HG03565 (cell line): ENCODE measurements at regions not wholly inside any gene's neighbourhood (a gene's known extent, or its start where the extent isn't known, plus 50 kb on each side); places are given as distances from the start of the nearest gene placed in this dataset.

ENCODE experiments used
- ATAC-seq: cut with Tn5 transposase; IDR thresholded peaks from one replicate; pipeline ENCODE4 v1.9.1; 2021; ENCODE audit warnings: mild to moderate bottlenecking, moderate library complexity; ENCODE audit not compliant: unreplicated experiment

- no peak for ATAC-seq
Measured at GRCh38 chr5:89123581-89123980, 240.6 kb upstream of the MEF2C start.

- ATAC-seq, result no peak
Measured at GRCh38 chr5:89120719-89121118, 237.7 kb upstream of the MEF2C start.

- ATAC-seq, result peak; percentile 84
Measured at GRCh38 chr5:89117124-89117644, 234.2 kb upstream of the MEF2C start.

- no peak for ATAC-seq
Measured at GRCh38 chr5:89110916-89111646, 228.1 kb upstream of the MEF2C start.

- no peak for ATAC-seq
Measured at GRCh38 chr5:89106480-89106879, 223.5 kb upstream of the MEF2C start.

GRCh38 chr5:89105836-89106235 is 222.9 kb upstream of the MEF2C start:
- ATAC-seq, result no peak

- ATAC-seq, result no peak
Measured at GRCh38 chr5:89105171-89105695, 222.2 kb upstream of the MEF2C start.

GRCh38 chr5:89098199-89098756 is 215.3 kb upstream of the MEF2C start:
- ATAC-seq, result no peak

- ATAC-seq, result peak; percentile 85
Measured at GRCh38 chr5:89097103-89097502, 214.1 kb upstream of the MEF2C start.

GRCh38 chr5:89095341-89095740 is 212.4 kb upstream of the MEF2C start:
- no peak for ATAC-seq

GRCh38 chr5:89090037-89090436 is 207.1 kb upstream of the MEF2C start:
- ATAC-seq, result no peak

GRCh38 chr5:89087551-89088318 is 204.8 kb upstream of the MEF2C start:
- no peak for ATAC-seq

- ATAC-seq, result no peak
Measured at GRCh38 chr5:89087128-89087527, 204.1 kb upstream of the MEF2C start.

GRCh38 chr5:89086390-89087086 is 203.6 kb upstream of the MEF2C start:
- no peak for ATAC-seq

- no peak for ATAC-seq
Measured at GRCh38 chr5:89083791-89084190, 200.8 kb upstream of the MEF2C start.

- ATAC-seq, result no peak
Measured at GRCh38 chr5:89081360-89081759, 198.4 kb upstream of the MEF2C start.

- ATAC-seq, result peak; percentile 34
Measured at GRCh38 chr5:89080467-89081116, 197.6 kb upstream of the MEF2C start.

- ATAC-seq, result no peak
Measured at GRCh38 chr5:89072842-89073672, 190.1 kb upstream of the MEF2C start.

GRCh38 chr5:89071941-89072331 is 189.0 kb upstream of the MEF2C start:
- ATAC-seq, result peak; percentile 59
